ENCODE measurements at regions not wholly inside any gene's neighbourhood (a gene's known extent, or its start where the extent isn't known, plus 50 kb on each side); places are given as distances from the start of the nearest gene placed in this dataset.

DNA sequence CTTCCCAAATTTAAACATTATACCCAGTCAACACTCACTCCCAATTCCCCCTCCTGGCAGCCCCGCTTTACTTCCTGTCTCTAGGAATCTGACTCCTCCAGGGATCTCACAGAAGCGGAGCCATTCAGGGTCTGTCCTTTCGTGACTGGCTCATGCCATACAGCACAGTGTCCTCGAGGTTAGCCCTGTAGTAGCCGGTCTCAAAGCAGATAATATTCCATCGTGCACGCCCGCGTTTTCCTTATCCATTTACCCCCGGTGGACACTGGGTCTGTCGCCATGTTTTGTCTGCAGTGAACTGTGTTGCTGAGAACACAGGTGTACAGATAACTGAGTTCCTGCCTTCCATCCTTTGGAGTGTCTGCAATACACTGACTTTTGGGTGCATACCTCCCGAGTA is 95.3 kb downstream of the TTLL2 start:
- TF ChIP-seq, protein P1, sequence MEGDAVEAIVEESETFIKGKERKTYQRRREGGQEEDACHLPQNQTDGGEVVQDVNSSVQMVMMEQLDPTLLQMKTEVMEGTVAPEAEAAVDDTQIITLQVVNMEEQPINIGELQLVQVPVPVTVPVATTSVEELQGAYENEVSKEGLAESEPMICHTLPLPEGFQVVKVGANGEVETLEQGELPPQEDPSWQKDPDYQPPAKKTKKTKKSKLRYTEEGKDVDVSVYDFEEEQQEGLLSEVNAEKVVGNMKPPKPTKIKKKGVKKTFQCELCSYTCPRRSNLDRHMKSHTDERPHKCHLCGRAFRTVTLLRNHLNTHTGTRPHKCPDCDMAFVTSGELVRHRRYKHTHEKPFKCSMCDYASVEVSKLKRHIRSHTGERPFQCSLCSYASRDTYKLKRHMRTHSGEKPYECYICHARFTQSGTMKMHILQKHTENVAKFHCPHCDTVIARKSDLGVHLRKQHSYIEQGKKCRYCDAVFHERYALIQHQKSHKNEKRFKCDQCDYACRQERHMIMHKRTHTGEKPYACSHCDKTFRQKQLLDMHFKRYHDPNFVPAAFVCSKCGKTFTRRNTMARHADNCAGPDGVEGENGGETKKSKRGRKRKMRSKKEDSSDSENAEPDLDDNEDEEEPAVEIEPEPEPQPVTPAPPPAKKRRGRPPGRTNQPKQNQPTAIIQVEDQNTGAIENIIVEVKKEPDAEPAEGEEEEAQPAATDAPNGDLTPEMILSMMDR (IDR thresholded peaks at IDR 0.05) = no peak
- no peak for TF ChIP-seq POLR2A (IDR thresholded peaks at IDR 0.05)
